ENCODE measurements at regions not wholly inside any gene's neighbourhood (a gene's known extent, or its start where the extent isn't known, plus 50 kb on each side); places are given as distances from the start of the nearest gene placed in this dataset.

DNA sequence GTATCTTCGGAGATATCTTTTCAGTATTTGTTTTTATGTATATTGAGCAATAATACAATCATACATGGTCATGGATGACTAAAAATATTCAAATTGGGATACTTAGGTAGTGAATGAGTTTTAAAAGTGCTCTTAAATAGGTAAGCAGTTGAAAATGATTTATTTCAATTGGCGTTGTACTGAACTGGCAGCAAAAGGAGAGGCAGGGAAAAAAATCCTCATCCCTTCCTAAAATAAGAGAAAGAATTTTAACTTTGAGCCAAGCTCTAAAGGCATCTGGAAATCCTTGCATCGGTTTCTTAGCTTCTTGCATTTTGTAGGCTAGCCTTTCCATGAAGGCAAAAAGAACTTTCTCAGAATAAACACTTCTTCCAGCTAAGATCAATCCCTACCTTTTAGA is 125.2 kb downstream of the MGST1 start:
- no peaks in the 10 kb centered on the region for H3K79me2 ChIP-seq (ENCODE audit: low read length)
- H3K36me3 ChIP-seq (replicated peaks; ENCODE audit: low read depth, low read length) = no peaks in the 10 kb centered on the region
- no peak overlapping the region for H3K4me3 ChIP-seq (ENCODE audit: low read length)
- no peaks in the 10 kb centered on the region for H3K27me3 ChIP-seq (ENCODE audit: low read depth, low read length)
- H3K9ac ChIP-seq (ENCODE audit: low read length) = no peak overlapping the region
- TF ChIP-seq EZH2phosphoT487 (IDR thresholded peaks at IDR 0.05; ENCODE audit: low read depth) = no peak
- TF ChIP-seq, protein P1, sequence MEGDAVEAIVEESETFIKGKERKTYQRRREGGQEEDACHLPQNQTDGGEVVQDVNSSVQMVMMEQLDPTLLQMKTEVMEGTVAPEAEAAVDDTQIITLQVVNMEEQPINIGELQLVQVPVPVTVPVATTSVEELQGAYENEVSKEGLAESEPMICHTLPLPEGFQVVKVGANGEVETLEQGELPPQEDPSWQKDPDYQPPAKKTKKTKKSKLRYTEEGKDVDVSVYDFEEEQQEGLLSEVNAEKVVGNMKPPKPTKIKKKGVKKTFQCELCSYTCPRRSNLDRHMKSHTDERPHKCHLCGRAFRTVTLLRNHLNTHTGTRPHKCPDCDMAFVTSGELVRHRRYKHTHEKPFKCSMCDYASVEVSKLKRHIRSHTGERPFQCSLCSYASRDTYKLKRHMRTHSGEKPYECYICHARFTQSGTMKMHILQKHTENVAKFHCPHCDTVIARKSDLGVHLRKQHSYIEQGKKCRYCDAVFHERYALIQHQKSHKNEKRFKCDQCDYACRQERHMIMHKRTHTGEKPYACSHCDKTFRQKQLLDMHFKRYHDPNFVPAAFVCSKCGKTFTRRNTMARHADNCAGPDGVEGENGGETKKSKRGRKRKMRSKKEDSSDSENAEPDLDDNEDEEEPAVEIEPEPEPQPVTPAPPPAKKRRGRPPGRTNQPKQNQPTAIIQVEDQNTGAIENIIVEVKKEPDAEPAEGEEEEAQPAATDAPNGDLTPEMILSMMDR (IDR thresholded peaks at IDR 0.05; ENCODE audit: low read depth, low read length) = no peak
- no peaks in the 10 kb centered on the region for H3K9me3 ChIP-seq (ENCODE audit: insufficient read depth, low read length)
- H4K20me1 ChIP-seq (ENCODE audit: insufficient read depth, low read length) = no peaks in the 10 kb centered on the region
- no peak overlapping the region for H3K4me2 ChIP-seq (ENCODE audit: low read length)
- H3K27ac ChIP-seq (ENCODE audit: low read length) = no peak overlapping the region
- no peak overlapping the region for H2AFZ ChIP-seq (ENCODE audit: low read depth, low read length)
- no peaks in the 10 kb centered on the region; the same call in 1 of the 2 replicates for H3K4me1 ChIP-seq (ENCODE audit: low read length)

DNA sequence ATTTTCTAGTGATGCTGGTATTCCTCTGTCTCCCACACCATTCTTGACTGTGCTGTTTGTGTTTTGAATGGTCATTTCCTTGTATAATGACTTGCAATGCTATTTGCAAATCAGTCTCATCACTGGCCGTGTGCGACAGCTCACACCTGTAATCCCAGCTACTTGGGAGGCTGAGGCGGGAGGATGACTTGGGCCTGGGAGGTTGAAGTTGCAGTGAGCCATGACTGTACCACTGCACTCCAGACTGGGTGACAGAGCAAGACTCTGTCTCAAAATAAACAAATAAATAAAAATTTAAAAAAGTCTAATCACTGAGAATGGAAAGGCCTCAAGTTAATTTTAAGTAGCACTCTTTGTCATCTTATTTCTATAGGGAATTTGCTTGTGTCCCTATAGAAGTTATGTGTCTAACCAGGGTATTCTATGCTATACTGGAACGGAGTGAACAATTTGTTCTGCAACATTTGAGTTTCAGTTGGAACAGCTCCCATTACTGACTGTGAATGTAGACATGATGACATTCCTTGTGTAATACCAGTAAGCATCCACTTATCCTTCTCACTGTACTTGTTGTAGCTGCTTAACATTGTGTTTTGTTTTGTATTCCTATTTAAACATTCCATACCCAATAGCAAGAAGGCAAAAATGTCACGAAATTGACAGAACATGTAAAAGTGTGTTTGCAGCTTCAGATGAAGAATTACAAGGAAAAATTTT is 126.3 kb downstream of the MGST1 start:
- H3K27ac ChIP-seq (ENCODE audit: low read length) = no peak overlapping the region
- H2AFZ ChIP-seq (ENCODE audit: low read depth, low read length) = no peak overlapping the region
- H3K4me3 ChIP-seq (ENCODE audit: low read length) = no peak overlapping the region
- H3K9me3 ChIP-seq (ENCODE audit: insufficient read depth, low read length) = no peaks in the 10 kb centered on the region
- TF ChIP-seq EZH2phosphoT487 (IDR thresholded peaks at IDR 0.05; ENCODE audit: low read depth) = no peak
- TF ChIP-seq, protein P1 (IDR thresholded peaks at IDR 0.05; ENCODE audit: low read depth, low read length) = no peak
- H4K20me1 ChIP-seq (ENCODE audit: insufficient read depth, low read length) = no peaks in the 10 kb centered on the region
- no peaks in the 10 kb centered on the region for H3K36me3 ChIP-seq (replicated peaks; ENCODE audit: low read depth, low read length)
- H3K27me3 ChIP-seq (ENCODE audit: low read depth, low read length) = no peaks in the 10 kb centered on the region
- no peaks in the 10 kb centered on the region for H3K4me1 ChIP-seq (ENCODE audit: low read length)
- H3K79me2 ChIP-seq (ENCODE audit: low read length) = no peaks in the 10 kb centered on the region
- H3K9ac ChIP-seq (ENCODE audit: low read length) = no peak overlapping the region
- H3K4me2 ChIP-seq (ENCODE audit: low read length) = no peak overlapping the region

DNA sequence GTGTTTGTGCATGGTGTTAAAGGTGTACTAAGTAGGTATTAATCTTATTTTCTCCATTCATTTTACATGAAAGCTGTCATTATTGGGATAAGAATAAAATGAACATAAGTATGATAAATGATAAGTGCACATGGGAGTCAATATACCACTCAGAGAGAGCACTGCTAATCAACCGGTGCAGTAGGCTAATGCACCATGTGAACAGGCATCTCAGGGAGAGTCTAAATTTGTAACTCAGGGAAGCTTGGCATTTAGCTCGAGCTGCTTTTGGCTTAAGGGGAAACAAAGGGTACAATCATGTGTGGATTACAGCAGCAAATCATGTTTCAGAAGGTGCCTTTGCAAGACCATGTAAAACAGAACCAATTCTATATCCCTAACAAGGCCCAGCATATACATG is 127.4 kb downstream of the MGST1 start:
- no peaks in the 10 kb centered on the region for H3K79me2 ChIP-seq (ENCODE audit: low read length)
- H2AFZ ChIP-seq (ENCODE audit: low read depth, low read length) = no peak overlapping the region
- H4K20me1 ChIP-seq (ENCODE audit: insufficient read depth, low read length) = no peaks in the 10 kb centered on the region
- no peak for TF ChIP-seq EZH2phosphoT487 (IDR thresholded peaks at IDR 0.05; ENCODE audit: low read depth)
- TF ChIP-seq, protein P1 (IDR thresholded peaks at IDR 0.05; ENCODE audit: low read depth, low read length) = no peak
- H3K4me3 ChIP-seq (ENCODE audit: low read length) = no peak overlapping the region
- H3K9ac ChIP-seq (ENCODE audit: low read length) = no peak overlapping the region
- no peak overlapping the region for H3K27ac ChIP-seq (ENCODE audit: low read length)
- H3K4me2 ChIP-seq (ENCODE audit: low read length) = no peak overlapping the region
- H3K36me3 ChIP-seq (replicated peaks; ENCODE audit: low read depth, low read length) = no peaks in the 10 kb centered on the region
- no peaks in the 10 kb centered on the region for H3K4me1 ChIP-seq (ENCODE audit: low read length)
- no peaks in the 10 kb centered on the region for H3K27me3 ChIP-seq (ENCODE audit: low read depth, low read length)
- no peaks in the 10 kb centered on the region for H3K9me3 ChIP-seq (ENCODE audit: insufficient read depth, low read length)

DNA sequence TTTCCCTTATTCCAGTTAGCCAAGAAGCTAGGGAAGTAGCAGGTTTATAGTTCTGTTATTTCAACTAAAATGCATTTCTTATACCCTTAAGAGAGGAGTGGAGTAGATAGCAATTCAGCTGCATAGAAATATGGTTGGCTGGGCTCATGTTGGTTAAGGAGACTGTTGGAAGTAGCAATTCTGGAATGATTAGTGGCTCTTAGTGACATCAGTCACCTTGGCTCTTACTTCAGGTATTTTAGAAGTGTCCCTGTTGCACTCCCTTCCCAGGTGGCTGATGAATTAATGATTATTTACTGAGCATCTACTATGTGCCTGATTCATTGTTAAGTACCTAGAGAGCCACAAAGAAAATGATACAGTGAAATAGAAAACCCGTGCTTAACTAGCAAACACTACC is 128.1 kb downstream of the MGST1 start:
- no peak overlapping the region for H3K4me2 ChIP-seq (ENCODE audit: low read length)
- no peaks in the 10 kb centered on the region for H3K9me3 ChIP-seq (ENCODE audit: insufficient read depth, low read length)
- no peaks in the 10 kb centered on the region for H3K79me2 ChIP-seq (ENCODE audit: low read length)
- H3K4me3 ChIP-seq (ENCODE audit: low read length) = no peak overlapping the region
- H3K36me3 ChIP-seq (replicated peaks; ENCODE audit: low read depth, low read length) = no peaks in the 10 kb centered on the region
- no peak overlapping the region for H3K9ac ChIP-seq (ENCODE audit: low read length)
- H3K27ac ChIP-seq (ENCODE audit: low read length) = no peak overlapping the region
- H3K4me1 ChIP-seq (ENCODE audit: low read length) = no peaks in the 10 kb centered on the region
- no peaks in the 10 kb centered on the region for H3K27me3 ChIP-seq (ENCODE audit: low read depth, low read length)
- no peak overlapping the region for H2AFZ ChIP-seq (ENCODE audit: low read depth, low read length)
- TF ChIP-seq EZH2phosphoT487 (IDR thresholded peaks at IDR 0.05; ENCODE audit: low read depth) = no peak
- TF ChIP-seq, protein P1 (IDR thresholded peaks at IDR 0.05; ENCODE audit: low read depth, low read length) = no peak
- H4K20me1 ChIP-seq (ENCODE audit: insufficient read depth, low read length) = no peaks in the 10 kb centered on the region
